ENCODE measurements at regions not wholly inside any gene's neighbourhood (a gene's known extent, or its start where the extent isn't known, plus 50 kb on each side); places are given as distances from the start of the nearest gene placed in this dataset.

GRCh38 chr20:61056627-61057442 lies 195.2 kb upstream of the CDH4 start:
- Mint-ChIP-seq H3K4me3 (no peak overlapping the region), H3K4me1 (no peaks in the 10 kb centered on the region), H3K27me3 (ENCODE audit: low read depth) (peaks cover 28% of the 10 kb centered on the region), H3K36me3 (ENCODE audit: low read depth) (no peaks in the 10 kb centered on the region), H3K9me3 (no peaks in the 10 kb centered on the region), H3K27ac (ENCODE audit: unreplicated experiment) (no peak overlapping the region)
- no peak for TF ChIP-seq CTCF (conservative IDR thresholded peaks at IDR 0.05)
- DNase-seq (ENCODE audit: low read depth, low spot score): no peak

- H3K9me3 Mint-ChIP-seq: no peaks in the 10 kb centered on the region
- TF ChIP-seq CTCF (conservative IDR thresholded peaks at IDR 0.05): no peak
- peaks cover 26% of the 10 kb centered on the region for H3K27me3 Mint-ChIP-seq (ENCODE audit: low read depth)
- no peaks in the 10 kb centered on the region for H3K4me1 Mint-ChIP-seq
- DNase-seq (ENCODE audit: low read depth, low spot score): no peak
- H3K36me3 Mint-ChIP-seq (ENCODE audit: low read depth): no peaks in the 10 kb centered on the region
- no peak overlapping the region for H3K27ac Mint-ChIP-seq (ENCODE audit: unreplicated experiment)
- H3K4me3 Mint-ChIP-seq: no peak overlapping the region
Measured at GRCh38 chr20:61057443-61058121, 194.5 kb upstream of the CDH4 start.

- H3K4me1 Mint-ChIP-seq: no peaks in the 10 kb centered on the region
- H3K27me3 Mint-ChIP-seq (ENCODE audit: low read depth): peaks cover 18% of the 10 kb centered on the region
- no peak for DNase-seq (ENCODE audit: low read depth, low spot score)
- TF ChIP-seq CTCF (conservative IDR thresholded peaks at IDR 0.05): no peak
- no peak overlapping the region for H3K27ac Mint-ChIP-seq (ENCODE audit: unreplicated experiment)
- H3K4me3 Mint-ChIP-seq: no peak overlapping the region
- no peaks in the 10 kb centered on the region for H3K9me3 Mint-ChIP-seq
- H3K36me3 Mint-ChIP-seq (ENCODE audit: low read depth): no peaks in the 10 kb centered on the region
Measured at GRCh38 chr20:61061981-61062380, 190.1 kb upstream of the CDH4 start.

GRCh38 chr20:61065853-61066252 lies 186.2 kb upstream of the CDH4 start:
- H3K4me1 Mint-ChIP-seq: no peaks in the 10 kb centered on the region
- H3K4me3 Mint-ChIP-seq: no peak overlapping the region
- peaks cover 5% of the 10 kb centered on the region for H3K27me3 Mint-ChIP-seq (ENCODE audit: low read depth)
- no peaks in the 10 kb centered on the region for H3K36me3 Mint-ChIP-seq (ENCODE audit: low read depth)
- no peak for TF ChIP-seq CTCF (conservative IDR thresholded peaks at IDR 0.05)
- no peak for DNase-seq (ENCODE audit: low read depth, low spot score)
- H3K27ac Mint-ChIP-seq (ENCODE audit: unreplicated experiment): no peak overlapping the region
- H3K9me3 Mint-ChIP-seq: no peaks in the 10 kb centered on the region

GRCh38 chr20:61066526-61066925 lies 185.5 kb upstream of the CDH4 start:
- no peaks in the 10 kb centered on the region for H3K9me3 Mint-ChIP-seq
- TF ChIP-seq CTCF (conservative IDR thresholded peaks at IDR 0.05): no peak
- H3K27ac Mint-ChIP-seq (ENCODE audit: unreplicated experiment): no peak overlapping the region
- H3K36me3 Mint-ChIP-seq (ENCODE audit: low read depth): no peaks in the 10 kb centered on the region
- no peaks in the 10 kb centered on the region for H3K4me1 Mint-ChIP-seq
- peaks cover 2% of the 10 kb centered on the region for H3K27me3 Mint-ChIP-seq (ENCODE audit: low read depth)
- DNase-seq (ENCODE audit: low read depth, low spot score): no peak
- H3K4me3 Mint-ChIP-seq: no peak overlapping the region

All from neural crest cell (in vitro differentiated cells).